NCI-H524 treated with DMSO at 0.1 percent for 48 hours (cell line): ENCODE measurements at regions not wholly inside any gene's neighbourhood (a gene's known extent, or its start where the extent isn't known, plus 50 kb on each side); places are given as distances from the start of the nearest gene placed in this dataset.
"Not testable (repeated sequence)": the region's sequence is repeated elsewhere in the genome, so short reads cannot be mapped to it uniquely, and the experiment has no call there.

Source experiments
- DNase-seq: peaks from one replicate; lab custom pipeline; 2025; lab: John Stamatoyannopoulos, UW

GRCh38 chr11:90656171-90656570 is 433.3 kb upstream of the CHORDC1 start:
- no peak for DNase-seq

- DNase-seq: no peak
Measured at GRCh38 chr11:90650153-90650552, 427.3 kb upstream of the CHORDC1 start.

- DNase-seq: no peak
Measured at GRCh38 chr11:90646706-90647105, 423.9 kb upstream of the CHORDC1 start.

DNA sequence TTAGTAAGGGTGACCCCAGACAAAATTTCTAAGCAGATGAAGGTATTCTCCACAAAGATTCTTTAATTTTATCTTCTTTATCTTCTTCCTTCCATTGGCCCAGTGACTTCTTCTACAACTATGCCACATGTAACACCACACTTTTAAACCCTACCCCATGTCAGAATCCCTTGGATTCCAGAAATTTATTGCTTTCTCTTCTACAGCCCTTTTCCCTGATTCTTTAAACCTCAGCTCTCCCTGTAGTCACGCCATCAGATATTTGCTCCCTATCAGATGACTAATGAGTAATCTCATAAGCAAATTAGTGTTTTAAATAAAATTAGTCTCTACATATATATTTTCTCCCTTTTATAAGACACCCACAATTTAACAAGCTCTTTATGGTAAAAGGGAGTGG is 423.4 kb upstream of the CHORDC1 start:
- DNase-seq: no peak

DNA sequence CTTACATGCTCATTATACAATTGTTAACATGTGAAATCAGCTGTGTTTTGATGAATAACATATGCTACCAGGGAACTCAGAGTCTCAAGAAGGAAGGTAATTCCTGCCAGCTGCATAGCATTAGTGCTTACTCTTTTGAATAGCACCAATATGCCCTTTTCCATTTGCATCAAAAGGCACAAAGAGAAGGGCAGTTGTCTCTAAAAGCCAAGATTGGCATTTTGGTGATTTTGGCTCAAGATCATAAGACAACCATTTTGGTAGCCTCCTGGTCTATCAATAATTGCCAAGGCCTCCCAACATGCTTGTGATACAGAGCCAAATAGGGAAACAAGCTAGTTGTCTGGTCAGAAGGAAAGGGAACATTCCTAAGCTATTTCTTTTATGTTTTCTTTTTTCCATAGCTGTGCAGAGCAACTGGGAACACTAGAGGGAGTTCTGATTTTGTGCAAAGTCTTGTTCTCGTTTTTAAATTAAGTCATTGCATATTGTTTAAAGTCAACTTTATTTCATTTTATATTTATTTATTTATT is 416.7 kb upstream of the CHORDC1 start:
- DNase-seq: peak; percentile 47

DNA sequence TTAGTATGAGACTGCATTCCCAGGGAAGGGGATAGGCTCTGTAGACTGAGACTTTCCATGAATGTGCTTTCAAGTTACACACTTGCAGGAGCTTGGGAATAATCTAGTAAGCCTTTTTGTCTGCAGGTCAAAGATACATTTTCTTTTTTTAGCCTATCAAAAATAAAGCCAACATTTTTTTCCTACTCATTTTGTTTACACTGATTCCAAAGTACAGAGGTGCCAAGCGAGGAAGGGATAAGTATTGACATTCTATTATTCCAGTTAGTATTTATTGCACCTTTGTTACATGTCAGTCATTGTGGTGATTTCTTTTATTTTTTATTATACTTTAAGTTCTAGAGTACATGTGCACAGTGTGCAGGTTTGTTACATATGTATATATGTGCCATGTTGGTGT is 413.0 kb upstream of the CHORDC1 start:
- DNase-seq: no peak

GRCh38 chr11:90635151-90635550 is 412.3 kb upstream of the CHORDC1 start:
- no peak for DNase-seq

- DNase-seq: no peak
Measured at GRCh38 chr11:90630176-90630575, 407.3 kb upstream of the CHORDC1 start.

- DNase-seq: no peak
Measured at GRCh38 chr11:90629229-90629806, 406.5 kb upstream of the CHORDC1 start.

GRCh38 chr11:90614318-90614717 is 391.5 kb upstream of the CHORDC1 start:
- DNase-seq: no peak

DNA sequence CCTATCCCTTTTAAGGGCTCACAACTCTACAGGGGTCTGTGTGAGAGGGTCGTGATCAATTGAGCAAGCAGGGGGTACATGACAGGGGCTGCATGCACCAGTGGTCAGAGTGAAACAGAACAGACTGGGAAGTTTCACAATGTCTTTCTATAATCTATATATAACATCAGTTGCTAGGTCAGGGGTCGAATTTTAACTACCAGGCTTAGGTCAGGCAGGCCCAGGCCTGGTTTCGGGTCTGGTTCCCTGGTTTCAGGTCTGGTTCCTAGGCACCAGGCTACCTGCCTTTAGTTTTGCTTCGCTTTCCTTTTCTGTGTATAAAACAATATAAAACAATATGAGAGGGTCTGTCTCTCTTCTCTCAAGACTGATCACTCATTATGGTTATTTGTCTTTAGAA is 390.2 kb upstream of the CHORDC1 start:
- DNase-seq: not testable (repeated sequence)

- DNase-seq: no peak
Measured at GRCh38 chr11:90606721-90607120, 383.9 kb upstream of the CHORDC1 start.

GRCh38 chr11:90601261-90601660 is 378.4 kb upstream of the CHORDC1 start:
- DNase-seq: peak; percentile 3

GRCh38 chr11:90594658-90595057 is 371.8 kb upstream of the CHORDC1 start:
- no peak for DNase-seq

DNA sequence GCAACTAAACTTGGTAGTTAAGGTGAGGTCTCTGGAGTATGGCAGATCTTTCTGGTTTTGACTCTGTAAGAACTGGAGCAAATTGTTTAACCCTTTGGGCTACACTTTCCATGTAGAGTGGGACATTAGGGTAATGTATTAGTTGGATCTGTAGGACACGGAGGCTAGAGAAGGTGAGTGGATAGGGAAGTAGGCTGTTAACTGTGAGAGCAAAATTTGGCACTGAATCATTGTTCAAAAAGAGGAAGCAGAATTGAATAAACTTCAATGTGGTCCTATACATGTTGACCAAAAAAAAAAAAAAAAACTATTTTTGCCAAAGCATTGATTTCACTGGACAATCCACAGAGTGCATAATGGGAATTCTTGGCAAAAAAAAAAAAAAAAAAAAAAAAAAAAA is 370.2 kb upstream of the CHORDC1 start:
- no peak for DNase-seq

- no peak for DNase-seq
Measured at GRCh38 chr11:90590286-90590685, 367.4 kb upstream of the CHORDC1 start.

GRCh38 chr11:90589735-90590134 is 366.9 kb upstream of the CHORDC1 start:
- no peak for DNase-seq

DNA sequence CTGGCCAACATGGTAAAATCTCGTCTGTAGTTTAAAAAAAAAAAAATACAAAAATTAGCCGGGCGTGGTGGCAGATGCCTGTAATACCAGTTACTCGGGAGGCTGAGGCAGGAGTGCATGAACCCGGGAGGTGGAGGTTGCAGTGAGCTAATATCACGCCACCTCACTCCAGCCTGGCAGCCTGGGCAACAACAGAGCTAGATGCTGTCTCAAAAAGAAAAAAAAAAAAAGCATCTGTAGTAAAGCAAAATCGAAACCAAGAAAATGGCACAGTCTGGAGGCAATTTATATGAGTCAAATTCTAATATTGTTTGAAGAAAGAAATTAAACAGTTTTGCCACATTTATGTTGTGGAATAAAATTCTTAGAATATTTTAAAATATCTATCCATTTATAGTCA is 365.0 kb upstream of the CHORDC1 start:
- no peak for DNase-seq

GRCh38 chr11:90585491-90585890 is 362.6 kb upstream of the CHORDC1 start:
- DNase-seq: no peak

DNA sequence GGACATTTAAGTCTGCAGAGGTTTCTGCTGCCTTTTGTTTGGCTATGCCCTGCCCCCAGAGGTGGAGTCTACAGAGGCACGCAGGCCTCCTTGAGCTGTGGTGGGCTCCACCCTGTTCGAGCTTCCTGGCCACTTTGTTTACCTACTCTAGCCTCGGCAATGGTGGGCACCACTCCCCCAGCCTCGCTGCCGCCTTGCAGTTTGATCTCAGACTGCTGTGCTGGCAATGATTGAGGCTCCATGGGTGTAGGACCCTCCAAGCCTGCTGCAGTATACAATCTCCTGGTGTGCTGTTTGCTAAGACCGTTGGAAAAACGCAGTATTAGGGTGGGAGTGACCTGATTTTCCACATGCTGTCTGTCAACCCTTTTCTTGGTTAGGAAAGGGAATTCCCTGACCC is 360.1 kb upstream of the CHORDC1 start:
- DNase-seq: not testable (repeated sequence)

DNA sequence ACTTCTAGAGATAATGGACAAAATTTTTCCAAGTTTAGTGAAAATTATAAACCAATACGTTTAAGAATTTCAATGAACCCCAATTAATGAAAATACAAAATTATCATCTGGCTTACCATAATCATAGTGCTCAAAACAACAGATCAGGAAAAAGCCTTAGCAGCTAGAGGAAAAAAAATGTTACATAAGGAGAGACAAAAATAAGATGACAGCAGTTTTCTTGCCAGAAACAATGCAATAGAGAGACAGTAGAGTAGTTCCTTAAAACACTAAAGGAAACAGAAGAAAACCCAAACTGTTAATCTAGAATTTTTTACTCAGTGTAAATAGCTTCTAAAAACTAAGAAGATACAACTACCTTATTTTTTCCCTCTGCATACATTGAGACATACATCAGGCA is 341.7 kb upstream of the CHORDC1 start:
- DNase-seq: no peak

DNA sequence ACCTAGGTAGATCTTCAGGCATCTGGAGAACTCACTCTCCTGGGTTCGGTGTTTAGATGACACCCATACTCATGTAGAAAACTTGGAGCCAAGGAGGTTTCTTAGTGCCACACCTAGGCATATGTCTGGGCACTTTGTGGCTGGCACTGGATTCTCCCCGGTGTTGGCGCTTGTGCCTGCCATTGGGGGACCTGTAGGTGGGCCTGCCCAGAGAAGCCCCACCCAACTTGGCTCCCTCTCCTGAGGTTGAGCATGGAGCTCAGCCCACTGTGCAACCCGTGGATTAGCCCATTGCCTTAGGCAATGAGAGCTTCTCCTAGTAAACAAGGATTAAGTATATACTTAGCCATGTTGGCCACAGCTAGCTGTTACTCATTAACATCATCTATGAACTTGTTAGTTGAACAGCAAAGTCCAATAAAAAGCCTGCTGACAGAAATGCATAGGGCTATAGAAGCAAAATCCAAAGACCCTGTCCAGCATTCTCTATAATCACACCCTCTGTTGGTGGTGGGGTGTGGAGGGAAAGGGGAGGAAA is 335.5 kb upstream of the CHORDC1 start:
- DNase-seq: no peak

DNA sequence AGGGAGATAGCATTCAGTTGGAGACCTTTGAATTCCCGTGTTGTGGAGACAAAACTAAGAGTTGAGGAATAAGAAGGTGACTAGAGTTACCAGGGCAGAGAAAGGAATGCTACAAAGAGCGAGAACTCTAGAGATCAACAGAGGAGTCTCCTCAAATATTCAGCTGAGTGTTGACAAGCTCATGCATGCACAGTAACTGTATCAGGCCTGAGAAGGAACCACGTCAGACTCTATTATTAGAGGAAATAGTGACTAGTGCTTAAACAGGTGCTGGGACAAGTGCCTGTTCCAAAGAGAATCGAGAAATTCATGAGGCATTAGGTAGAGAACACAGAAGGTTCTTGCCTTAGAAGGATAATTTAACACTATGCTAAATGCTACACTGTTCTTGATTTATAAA is 333.8 kb upstream of the CHORDC1 start:
- no peak for DNase-seq

DNA sequence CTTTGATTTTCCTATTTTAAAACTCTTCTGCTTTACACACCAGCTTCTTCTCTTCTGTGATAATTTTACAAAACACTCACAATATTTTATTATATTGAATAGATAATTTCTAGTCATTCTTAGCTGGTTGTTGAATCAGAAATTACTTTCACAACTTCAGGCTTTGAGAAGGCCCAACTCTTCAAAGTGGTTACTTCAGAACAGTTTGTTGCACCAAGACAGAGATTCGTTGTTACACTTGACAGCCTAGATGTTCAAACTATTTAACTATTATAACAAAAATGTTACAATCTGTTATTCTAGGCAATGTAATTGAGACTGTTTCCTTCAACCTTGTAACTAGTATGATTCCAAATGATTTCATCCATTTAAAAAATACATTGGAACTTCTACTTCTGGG is 333.2 kb upstream of the CHORDC1 start:
- no peak for DNase-seq
